HCT116 (cell line): ENCODE measurements at regions not wholly inside any gene's neighbourhood (a gene's known extent, or its start where the extent isn't known, plus 50 kb on each side); places are given as distances from the start of the nearest gene placed in this dataset.

ENCODE experiments used
- POLR2A ChIP-seq: IDR thresholded peaks from 2 replicates; pipeline ENCODE4 v1.7.0; 2011; ENCODE audit warnings: borderline replicate concordance; ENCODE audit not compliant: insufficient read depth, insufficient read length; ENCODE audit errors: extremely low read depth
- POLR2AphosphoS5 ChIP-seq: IDR thresholded peaks from 2 replicates; pipeline ENCODE4 v1.6.1; 2011; ENCODE audit warnings: mild to moderate bottlenecking, low read depth, low read length, moderate library complexity
- ZNF274 ChIP-seq: fragments of 200-500 bp; sonication (Bioruptor generic); IDR thresholded peaks from 2 replicates; pipeline ENCODE4 v1.6.1; 2014; ENCODE audit warnings: mild to moderate bottlenecking, low read depth, low read length, inconsistent platforms
- TF ChIP-seq, protein P1 (sequence below), 3 experiments: fragments of 200-600 bp in 1 of 3; sonication (generic) in 1 of 3; IDR thresholded peaks in 2 of 3; conservative IDR thresholded peaks in 1 of 3; 2 replicates each; pipeline ENCODE4 v1.5.1; 2012 to 2017; ENCODE audit warnings: low read depth in 2 of 3, low read length in 2 of 3, antibody characterized with exemption in 1 of 3, borderline replicate concordance in 1 of 3, control low read depth in 1 of 3, mild to moderate bottlenecking in 1 of 3, mixed read lengths in 1 of 3, mixed run types in 1 of 3, moderate library complexity in 1 of 3; ENCODE audit not compliant: insufficient read depth in 1 of 3

DNA sequence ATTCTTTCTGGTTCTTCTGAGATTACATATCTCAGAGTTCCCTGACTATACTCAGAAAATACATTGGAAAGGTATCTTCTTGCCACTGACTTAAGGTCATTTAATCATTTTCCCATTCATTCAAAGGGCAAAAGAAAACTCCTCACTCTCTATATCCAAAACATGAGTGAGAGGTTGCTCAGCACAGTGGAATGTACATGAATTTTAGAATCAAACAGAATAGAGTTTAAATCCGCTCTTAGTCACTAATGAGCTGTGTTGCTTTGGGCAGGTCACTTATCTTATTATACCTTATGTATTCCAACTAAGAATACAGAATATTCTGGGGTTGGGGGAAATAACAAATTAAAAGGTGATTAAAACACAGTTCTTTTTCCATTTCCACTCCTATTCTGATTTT, 452.6 kb upstream of the KLF12 start:
- TF ChIP-seq, protein P1, sequence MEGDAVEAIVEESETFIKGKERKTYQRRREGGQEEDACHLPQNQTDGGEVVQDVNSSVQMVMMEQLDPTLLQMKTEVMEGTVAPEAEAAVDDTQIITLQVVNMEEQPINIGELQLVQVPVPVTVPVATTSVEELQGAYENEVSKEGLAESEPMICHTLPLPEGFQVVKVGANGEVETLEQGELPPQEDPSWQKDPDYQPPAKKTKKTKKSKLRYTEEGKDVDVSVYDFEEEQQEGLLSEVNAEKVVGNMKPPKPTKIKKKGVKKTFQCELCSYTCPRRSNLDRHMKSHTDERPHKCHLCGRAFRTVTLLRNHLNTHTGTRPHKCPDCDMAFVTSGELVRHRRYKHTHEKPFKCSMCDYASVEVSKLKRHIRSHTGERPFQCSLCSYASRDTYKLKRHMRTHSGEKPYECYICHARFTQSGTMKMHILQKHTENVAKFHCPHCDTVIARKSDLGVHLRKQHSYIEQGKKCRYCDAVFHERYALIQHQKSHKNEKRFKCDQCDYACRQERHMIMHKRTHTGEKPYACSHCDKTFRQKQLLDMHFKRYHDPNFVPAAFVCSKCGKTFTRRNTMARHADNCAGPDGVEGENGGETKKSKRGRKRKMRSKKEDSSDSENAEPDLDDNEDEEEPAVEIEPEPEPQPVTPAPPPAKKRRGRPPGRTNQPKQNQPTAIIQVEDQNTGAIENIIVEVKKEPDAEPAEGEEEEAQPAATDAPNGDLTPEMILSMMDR (IDR thresholded peaks at IDR 0.05 in 2 of 3, conservative IDR thresholded peaks at IDR 0.05 in 1 of 3; ENCODE audit: borderline replicate concordance in 1 of 3, insufficient read depth in 1 of 3, low read depth in 2 of 3, low read length in 2 of 3): no peak
- TF ChIP-seq POLR2AphosphoS5 (no peak), POLR2A (no peak), ZNF274 (no peak)
